ENCODE measurements at regions not wholly inside any gene's neighbourhood (a gene's known extent, or its start where the extent isn't known, plus 50 kb on each side); places are given as distances from the start of the nearest gene placed in this dataset.

DNA sequence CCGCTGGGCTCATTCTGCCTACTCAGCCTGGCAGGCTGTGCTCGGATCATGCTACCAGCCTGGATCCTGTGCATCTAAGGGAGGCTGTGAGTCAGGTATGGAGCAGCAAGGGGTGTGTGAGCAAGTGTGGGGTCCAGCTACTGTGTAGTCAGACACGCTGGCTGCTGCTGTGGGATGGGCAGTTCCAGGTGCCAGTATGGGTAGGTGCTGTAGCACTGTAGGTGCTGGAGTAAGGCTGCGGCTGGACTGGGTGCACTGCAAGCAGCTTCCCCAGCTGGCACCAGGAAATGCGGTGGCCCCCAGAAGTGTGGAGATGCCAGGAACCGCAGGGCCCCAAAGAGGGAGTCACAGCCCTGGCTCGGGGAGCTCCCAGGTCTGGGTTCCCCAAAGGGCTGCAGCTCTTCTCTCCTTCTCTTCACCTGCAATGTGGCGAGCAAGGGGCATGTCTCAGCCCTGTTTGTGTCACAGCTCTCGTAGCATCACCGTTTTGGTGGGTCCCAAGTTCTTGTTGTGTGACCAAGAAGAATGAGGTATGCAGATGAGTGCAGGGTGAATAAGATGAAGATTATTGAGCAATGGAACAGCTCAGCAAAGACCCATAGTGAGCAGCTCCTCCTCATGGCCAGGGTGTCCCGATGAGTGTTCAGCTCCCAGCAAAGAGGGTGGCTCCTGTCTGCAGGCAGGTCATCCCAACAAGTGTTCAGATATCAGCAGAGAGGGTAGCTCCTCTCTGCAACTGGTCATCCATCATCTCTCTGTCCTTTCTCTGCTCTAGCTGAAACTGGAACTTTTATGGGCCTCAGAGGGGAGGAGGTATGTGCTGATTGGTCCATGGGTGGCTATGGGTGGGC, 462.9 kb downstream of the TBC1D22A start:
- DNase-seq (ENCODE audit: low read depth in 2 of 2): no peak

All from dermis microvascular lymphatic vessel endothelial cell (primary cell).